HUDEP-2 (cell line): ENCODE measurements at regions not wholly inside any gene's neighbourhood (a gene's known extent, or its start where the extent isn't known, plus 50 kb on each side); places are given as distances from the start of the nearest gene placed in this dataset.

ENCODE experiments used
- DNase-seq, 76 experiments: peaks; one replicate each; lab custom pipeline; 2025; ENCODE audit not compliant: unreplicated experiment in 76 of 76; lab: John Stamatoyannopoulos, UW

GRCh38 chr9:87275047-87275725 lies 222.5 kb upstream of the DAPK1 start:
- no peak for DNase-seq

GRCh38 chr9:87276327-87276841 lies 221.3 kb upstream of the DAPK1 start:
- no peak for DNase-seq

GRCh38 chr9:87276851-87277261 lies 220.8 kb upstream of the DAPK1 start:
- DNase-seq, result no peak

GRCh38 chr9:87277346-87277745 lies 220.3 kb upstream of the DAPK1 start:
- DNase-seq, result no peak

GRCh38 chr9:87278971-87279733 lies 218.5 kb upstream of the DAPK1 start:
- no peak for DNase-seq

- no peak for DNase-seq
These were observed 217.2 kb upstream of the DAPK1 start for GRCh38 chr9:87280421-87280820.

- DNase-seq, result no peak
These were observed 215.1 kb upstream of the DAPK1 start for GRCh38 chr9:87282538-87282937.

- no peak for DNase-seq
These were observed 214.1 kb upstream of the DAPK1 start for GRCh38 chr9:87283585-87283984.

GRCh38 chr9:87285183-87285850 lies 212.3 kb upstream of the DAPK1 start:
- DNase-seq, result no peak

GRCh38 chr9:87286506-87286905 lies 211.2 kb upstream of the DAPK1 start:
- DNase-seq, result no peak

GRCh38 chr9:87290241-87291052 lies 207.2 kb upstream of the DAPK1 start:
- DNase-seq, result no peak

GRCh38 chr9:87292449-87293191 lies 205.0 kb upstream of the DAPK1 start:
- no peak for DNase-seq

GRCh38 chr9:87294126-87294525 lies 203.5 kb upstream of the DAPK1 start:
- no peak for DNase-seq

- DNase-seq, result no peak
These were observed 196.8 kb upstream of the DAPK1 start for GRCh38 chr9:87300915-87301314.

- DNase-seq, result no peak
These were observed 196.3 kb upstream of the DAPK1 start for GRCh38 chr9:87301371-87301770.

- DNase-seq, result no peak
These were observed 192.5 kb upstream of the DAPK1 start for GRCh38 chr9:87305151-87305550.

- no peak for DNase-seq
These were observed 191.7 kb upstream of the DAPK1 start for GRCh38 chr9:87306006-87306405.

GRCh38 chr9:87307848-87308247 lies 189.8 kb upstream of the DAPK1 start:
- no peak for DNase-seq

- no peak for DNase-seq
These were observed 188.4 kb upstream of the DAPK1 start for GRCh38 chr9:87309236-87309635.
